ENCODE measurements at regions not wholly inside any gene's neighbourhood (a gene's known extent, or its start where the extent isn't known, plus 50 kb on each side); places are given as distances from the start of the nearest gene placed in this dataset.

DNA sequence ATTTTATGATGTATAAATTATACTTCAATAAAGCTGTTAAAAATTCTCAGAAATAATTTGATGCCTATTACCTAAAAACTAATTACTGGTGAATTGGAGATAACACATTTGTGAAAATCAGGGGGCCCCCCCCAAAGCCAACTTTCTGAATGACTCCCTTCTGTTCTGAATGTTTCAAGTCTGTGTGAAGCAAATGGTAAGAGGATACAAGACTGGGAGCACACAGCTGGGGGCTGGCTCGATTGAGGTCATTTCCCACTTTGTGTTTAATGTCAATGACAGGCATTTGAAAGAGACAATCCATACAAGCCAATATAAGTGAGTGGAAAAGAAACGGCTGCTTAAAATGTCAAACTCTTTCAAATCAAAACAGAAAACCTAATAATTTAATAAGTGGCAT lies 155.8 kb downstream of the SH2D1A start:
- Histone ChIP-seq H3K4me1 (no peaks in the 10 kb centered on the region), H3K27ac (no peak overlapping the region), H3K27me3 (peaks cover 0 to 4% (median 0%) of the 10 kb centered on the region in 4 donors), H3K4me3 (no peak overlapping the region), H3K9me3 (no peaks in the 10 kb centered on the region), H3K36me3 (no peaks in the 10 kb centered on the region)
- DNase-seq, result no peak
- WGBS, 2 donors, result 7 to 11% methylated on average over 2 of the region's 2 CpGs
- intact Hi-C loops (cut with DNase I), result no loop called here
- ATAC-seq, result no peak
- FAIRE-seq, result no peak
- TF ChIP-seq, protein P1, sequence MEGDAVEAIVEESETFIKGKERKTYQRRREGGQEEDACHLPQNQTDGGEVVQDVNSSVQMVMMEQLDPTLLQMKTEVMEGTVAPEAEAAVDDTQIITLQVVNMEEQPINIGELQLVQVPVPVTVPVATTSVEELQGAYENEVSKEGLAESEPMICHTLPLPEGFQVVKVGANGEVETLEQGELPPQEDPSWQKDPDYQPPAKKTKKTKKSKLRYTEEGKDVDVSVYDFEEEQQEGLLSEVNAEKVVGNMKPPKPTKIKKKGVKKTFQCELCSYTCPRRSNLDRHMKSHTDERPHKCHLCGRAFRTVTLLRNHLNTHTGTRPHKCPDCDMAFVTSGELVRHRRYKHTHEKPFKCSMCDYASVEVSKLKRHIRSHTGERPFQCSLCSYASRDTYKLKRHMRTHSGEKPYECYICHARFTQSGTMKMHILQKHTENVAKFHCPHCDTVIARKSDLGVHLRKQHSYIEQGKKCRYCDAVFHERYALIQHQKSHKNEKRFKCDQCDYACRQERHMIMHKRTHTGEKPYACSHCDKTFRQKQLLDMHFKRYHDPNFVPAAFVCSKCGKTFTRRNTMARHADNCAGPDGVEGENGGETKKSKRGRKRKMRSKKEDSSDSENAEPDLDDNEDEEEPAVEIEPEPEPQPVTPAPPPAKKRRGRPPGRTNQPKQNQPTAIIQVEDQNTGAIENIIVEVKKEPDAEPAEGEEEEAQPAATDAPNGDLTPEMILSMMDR (IDR thresholded peaks at IDR 0.05), result no peak

DNA sequence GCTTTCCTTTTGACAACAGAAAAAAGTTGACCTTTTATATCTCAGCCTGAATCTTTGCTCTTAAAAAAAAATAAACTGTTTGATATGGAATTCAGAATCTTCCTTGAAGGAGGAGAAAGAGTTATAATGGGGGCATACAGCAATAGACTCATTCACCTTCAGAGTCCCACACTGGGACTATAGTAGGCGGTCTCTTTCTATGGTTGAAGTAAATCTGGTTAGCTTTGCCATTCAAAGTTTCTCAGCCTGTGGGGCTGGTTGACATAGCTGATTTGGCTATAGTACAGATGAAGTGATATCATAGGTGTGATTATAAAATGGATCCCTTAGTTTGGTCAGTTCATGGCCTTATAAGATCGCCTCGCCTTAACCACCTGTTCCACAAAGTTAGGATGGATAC lies 156.2 kb downstream of the SH2D1A start:
- DNase-seq (no peak), FAIRE-seq (no peak), ATAC-seq (no peak)
- H3K27me3 ChIP-seq, result peaks cover 0 to 4% (median 0%) of the 10 kb centered on the region in 4 donors
- WGBS, 2 donors, result 78 to 80% methylated on average over 3 of the region's 3 CpGs
- H3K27ac ChIP-seq, result no peak overlapping the region
- H3K9me3 ChIP-seq, result no peaks in the 10 kb centered on the region
- H3K4me1 ChIP-seq, result no peaks in the 10 kb centered on the region
- TF ChIP-seq, protein P1 (IDR thresholded peaks at IDR 0.05), result no peak
- H3K4me3 ChIP-seq, result no peak overlapping the region
- H3K36me3 ChIP-seq, result no peaks in the 10 kb centered on the region
- intact Hi-C loops (cut with DNase I), result no loop called here

DNA sequence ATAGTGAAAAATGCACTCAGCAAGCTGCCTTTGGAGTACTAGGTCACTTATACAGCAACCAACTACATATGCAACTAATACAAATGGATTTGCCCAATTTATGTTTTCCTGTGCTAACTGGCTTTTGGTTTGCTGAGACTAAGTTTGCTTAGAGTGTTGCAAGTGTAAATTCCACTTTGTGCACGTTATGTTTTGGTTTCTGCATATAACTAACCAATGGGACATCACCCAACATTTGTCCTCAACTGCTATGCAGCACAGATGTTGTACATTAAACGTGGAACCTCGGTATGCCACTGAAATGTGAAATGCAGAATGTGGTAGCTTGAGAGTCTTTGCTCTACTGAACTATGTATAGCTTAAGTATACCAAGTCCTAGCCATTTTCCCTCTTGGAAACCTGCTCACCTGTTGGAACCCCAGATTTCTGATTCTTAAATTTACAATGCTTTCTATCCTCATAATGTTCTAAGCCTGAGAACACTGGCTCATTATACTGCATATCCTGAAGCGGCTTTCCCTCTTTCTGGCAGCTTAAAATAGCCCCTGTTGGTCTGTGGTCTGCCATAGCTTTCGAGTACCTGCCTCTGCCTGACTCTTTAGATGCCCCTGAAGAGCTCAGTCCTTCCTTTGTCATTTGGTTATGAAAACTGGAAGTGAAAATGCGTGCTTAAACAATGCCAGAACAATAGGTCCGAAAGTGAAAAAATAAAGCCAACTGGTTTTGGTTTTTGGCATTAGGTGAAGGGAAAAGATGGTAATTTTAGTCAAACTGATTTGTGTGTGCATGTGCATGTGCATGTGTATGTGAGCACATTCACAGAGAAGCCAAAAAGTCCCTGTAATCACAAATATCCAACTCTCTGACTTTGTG lies 158.0 kb downstream of the SH2D1A start:
- Histone ChIP-seq H3K9me3 (no peaks in the 10 kb centered on the region), H3K27me3 (peaks cover 0 to 4% (median 0%) of the 10 kb centered on the region in 4 donors), H3K4me1 (no peaks in the 10 kb centered on the region), H3K27ac (no peak overlapping the region), H3K4me3 (no peak overlapping the region), H3K36me3 (no peaks in the 10 kb centered on the region)
- ATAC-seq, result no peak
- TF ChIP-seq, protein P1 (IDR thresholded peaks at IDR 0.05), result no peak
- WGBS, 2 donors, result 40 to 41% methylated on average over 7 of the region's 7 CpGs
- no peak for FAIRE-seq
- intact Hi-C loops (cut with DNase I), result no loop called here
- no peak for DNase-seq

DNA sequence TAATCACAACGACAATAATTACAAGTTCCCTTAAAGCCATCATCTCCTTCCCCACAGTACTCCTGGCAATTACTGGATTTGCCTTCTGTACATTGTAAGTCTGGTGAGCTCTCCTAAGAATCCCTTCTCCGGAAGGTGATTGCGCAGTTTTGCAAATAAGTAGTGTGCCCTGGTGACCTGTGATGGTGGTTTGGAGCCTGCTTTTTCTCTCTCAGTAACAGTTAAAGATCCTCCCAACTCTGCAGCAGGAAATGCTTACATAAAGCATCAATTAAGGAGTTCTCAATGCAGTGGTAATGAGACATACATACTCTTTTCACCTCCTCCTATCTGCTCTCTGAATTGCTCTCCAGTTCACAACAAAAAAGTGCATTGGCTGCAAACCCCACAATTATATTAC lies 159.7 kb downstream of the SH2D1A start:
- ATAC-seq, result no peak
- Histone ChIP-seq H3K9me3 (no peaks in the 10 kb centered on the region), H3K4me1 (no peaks in the 10 kb centered on the region), H3K27me3 (no peaks in the 10 kb centered on the region), H3K36me3 (no peaks in the 10 kb centered on the region), H3K4me3 (no peak overlapping the region), H3K27ac (no peak overlapping the region)
- intact Hi-C loops (cut with DNase I), result no loop called here
- 61 to 73% methylated on average over 3 of the region's 3 CpGs for WGBS, 2 donors
- no peak for DNase-seq
- TF ChIP-seq, protein P1 (IDR thresholded peaks at IDR 0.05), result no peak
- no peak for FAIRE-seq

DNA sequence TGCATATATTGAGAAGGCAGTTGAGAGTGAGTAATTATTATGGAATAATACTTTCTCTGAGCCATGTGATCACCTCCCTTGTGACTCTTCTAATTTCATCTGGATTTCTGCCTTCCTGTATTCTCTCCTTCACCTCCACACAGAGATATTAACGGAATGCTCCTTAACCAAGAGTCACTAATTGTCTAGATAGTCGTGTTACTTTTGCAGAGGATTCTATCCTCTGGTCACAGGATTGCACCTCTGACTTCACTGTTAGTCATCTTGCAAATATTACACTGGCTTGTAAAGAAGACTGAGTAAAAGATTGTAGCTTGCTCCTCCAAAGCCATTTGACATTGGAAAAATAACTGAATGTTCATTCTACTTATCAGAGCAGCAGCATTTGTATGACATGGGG lies 160.9 kb downstream of the SH2D1A start:
- ATAC-seq (no peak), FAIRE-seq (no peak), DNase-seq (no peak)
- no peaks in the 10 kb centered on the region for H3K4me1 ChIP-seq
- TF ChIP-seq, protein P1 (IDR thresholded peaks at IDR 0.05), result no peak
- no peaks in the 10 kb centered on the region for H3K27me3 ChIP-seq
- H3K27ac ChIP-seq, result no peak overlapping the region
- H3K4me3 ChIP-seq, result no peak overlapping the region
- H3K9me3 ChIP-seq, result no peaks in the 10 kb centered on the region
- WGBS, 2 donors, result 54 to 56% methylated on average over 2 of the region's 2 CpGs
- no peaks in the 10 kb centered on the region for H3K36me3 ChIP-seq
- intact Hi-C loops (cut with DNase I), result no loop called here
